ENCODE measurements at regions not wholly inside any gene's neighbourhood (a gene's known extent, or its start where the extent isn't known, plus 50 kb on each side); places are given as distances from the start of the nearest gene placed in this dataset.

GRCh38 chr11:92154611-92155010, 70.0 kb upstream of the FAT3 start:
- DNase-seq (ENCODE audit: low read depth), result no peak
- TF ChIP-seq, protein P1, sequence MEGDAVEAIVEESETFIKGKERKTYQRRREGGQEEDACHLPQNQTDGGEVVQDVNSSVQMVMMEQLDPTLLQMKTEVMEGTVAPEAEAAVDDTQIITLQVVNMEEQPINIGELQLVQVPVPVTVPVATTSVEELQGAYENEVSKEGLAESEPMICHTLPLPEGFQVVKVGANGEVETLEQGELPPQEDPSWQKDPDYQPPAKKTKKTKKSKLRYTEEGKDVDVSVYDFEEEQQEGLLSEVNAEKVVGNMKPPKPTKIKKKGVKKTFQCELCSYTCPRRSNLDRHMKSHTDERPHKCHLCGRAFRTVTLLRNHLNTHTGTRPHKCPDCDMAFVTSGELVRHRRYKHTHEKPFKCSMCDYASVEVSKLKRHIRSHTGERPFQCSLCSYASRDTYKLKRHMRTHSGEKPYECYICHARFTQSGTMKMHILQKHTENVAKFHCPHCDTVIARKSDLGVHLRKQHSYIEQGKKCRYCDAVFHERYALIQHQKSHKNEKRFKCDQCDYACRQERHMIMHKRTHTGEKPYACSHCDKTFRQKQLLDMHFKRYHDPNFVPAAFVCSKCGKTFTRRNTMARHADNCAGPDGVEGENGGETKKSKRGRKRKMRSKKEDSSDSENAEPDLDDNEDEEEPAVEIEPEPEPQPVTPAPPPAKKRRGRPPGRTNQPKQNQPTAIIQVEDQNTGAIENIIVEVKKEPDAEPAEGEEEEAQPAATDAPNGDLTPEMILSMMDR (IDR thresholded peaks at IDR 0.05; ENCODE audit: low read depth, low read length, missing control alignments), result no peak
- H3K4me3 ChIP-seq (ENCODE audit: low read depth, low read length), result no peak overlapping the region

DNA sequence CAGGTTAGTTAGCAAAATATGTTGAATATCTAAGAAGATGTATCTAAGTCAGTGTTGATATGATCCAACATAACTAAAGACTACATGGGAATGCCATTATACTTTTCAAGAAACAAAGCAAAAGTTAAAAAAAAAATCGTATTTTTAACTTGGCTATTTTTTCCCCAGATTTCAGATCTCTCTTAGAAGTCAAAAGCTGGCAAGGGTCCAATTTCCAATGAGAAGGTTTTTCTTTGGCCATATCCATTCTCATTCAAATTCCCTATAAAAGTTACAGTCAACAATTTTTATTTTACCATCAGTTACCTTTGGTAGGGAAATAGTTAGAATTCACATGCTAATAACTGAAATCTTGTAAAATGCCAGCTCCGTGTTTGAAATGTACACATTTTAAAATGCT, 70.5 kb upstream of the FAT3 start:
- H3K4me3 ChIP-seq (ENCODE audit: low read depth, low read length), result no peak overlapping the region
- TF ChIP-seq, protein P1 (IDR thresholded peaks at IDR 0.05; ENCODE audit: low read depth, low read length, missing control alignments), result no peak
- no peak for DNase-seq (ENCODE audit: low read depth)

- TF ChIP-seq, protein P1 (IDR thresholded peaks at IDR 0.05; ENCODE audit: low read depth, low read length, missing control alignments), result no peak
- no peak overlapping the region for H3K4me3 ChIP-seq (ENCODE audit: low read depth, low read length)
- no peak for DNase-seq (ENCODE audit: low read depth)
Measured at GRCh38 chr11:92153542-92153941, 71.1 kb upstream of the FAT3 start.

DNA sequence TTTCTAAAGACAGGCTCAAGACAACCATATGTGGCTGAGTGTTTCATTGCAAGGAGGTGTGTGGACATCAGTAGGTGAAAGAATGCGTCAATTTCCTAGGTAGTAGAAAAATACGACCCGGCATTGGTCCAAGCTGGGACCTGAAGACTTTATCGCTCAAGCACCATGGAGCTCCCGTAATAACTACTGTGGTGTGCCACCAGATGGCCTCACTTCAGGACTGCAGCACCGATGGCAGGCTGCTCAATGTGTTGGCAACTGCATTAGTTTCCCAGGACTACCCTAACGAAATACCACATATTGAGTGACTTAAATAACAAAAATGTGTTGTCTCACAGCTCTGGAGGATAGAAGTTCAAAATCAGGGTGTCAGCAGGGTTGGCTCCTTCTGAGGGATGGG, 72.4 kb upstream of the FAT3 start:
- DNase-seq (ENCODE audit: low read depth), result no peak
- H3K4me3 ChIP-seq (ENCODE audit: low read depth, low read length), result no peak overlapping the region
- TF ChIP-seq, protein P1 (IDR thresholded peaks at IDR 0.05; ENCODE audit: low read depth, low read length, missing control alignments), result no peak

- no peak for DNase-seq (ENCODE audit: low read depth)
- no peak overlapping the region for H3K4me3 ChIP-seq (ENCODE audit: low read depth, low read length)
- TF ChIP-seq, protein P1 (IDR thresholded peaks at IDR 0.05; ENCODE audit: low read depth, low read length, missing control alignments), result no peak
Measured at GRCh38 chr11:92149996-92150395, 74.6 kb upstream of the FAT3 start.

GRCh38 chr11:92141725-92142124, 82.9 kb upstream of the FAT3 start:
- TF ChIP-seq, protein P1 (IDR thresholded peaks at IDR 0.05; ENCODE audit: low read depth, low read length, missing control alignments), result no peak
- no peak overlapping the region for H3K4me3 ChIP-seq (ENCODE audit: low read depth, low read length)
- no peak for DNase-seq (ENCODE audit: low read depth)

- no peak for DNase-seq (ENCODE audit: low read depth)
- TF ChIP-seq, protein P1 (IDR thresholded peaks at IDR 0.05; ENCODE audit: low read depth, low read length, missing control alignments), result no peak
- no peak overlapping the region for H3K4me3 ChIP-seq (ENCODE audit: low read depth, low read length)
Measured at GRCh38 chr11:92141159-92141558, 83.5 kb upstream of the FAT3 start.
